Astrocyte (in vitro differentiated cells and primary cell): ENCODE measurements at regions not wholly inside any gene's neighbourhood (a gene's known extent, or its start where the extent isn't known, plus 50 kb on each side); places are given as distances from the start of the nearest gene placed in this dataset.

Experiments used
- DNase-seq: peaks from one replicate; pipeline ENCODE4 v3.0.0-alpha.2; 2010; ENCODE audit warnings: low read depth
- FAIRE-seq: peaks from 2 replicates; lab custom pipeline; 2011; peaks lifted over from hg19 to GRCh38; lab: Jason Lieb, UNC
- H2AFZ ChIP-seq: 2 replicates; pipeline ENCODE4 v1.6.0; 2012; ENCODE audit warnings: low read depth, low read length, inconsistent platforms
- H3K27ac ChIP-seq: 2 replicates; pipeline ENCODE4 v1.5.1; 2011; ENCODE audit warnings: low read depth, low read length, inconsistent platforms
- H3K27me3 ChIP-seq: 2 replicates; pipeline ENCODE4 v1.6.0; 2011; ENCODE audit warnings: low read length, inconsistent platforms; ENCODE audit not compliant: insufficient read depth
- H3K36me3 ChIP-seq: 2 replicates; pipeline ENCODE4 v1.5.1; 2011; ENCODE audit warnings: low read length, inconsistent platforms; ENCODE audit not compliant: insufficient read depth
- H3K4me1 ChIP-seq: 2 replicates; pipeline ENCODE4 v1.5.1; 2011; ENCODE audit warnings: low read length, inconsistent platforms; ENCODE audit not compliant: insufficient read depth
- H3K4me2 ChIP-seq: 2 replicates; pipeline ENCODE4 v1.6.0; 2012; ENCODE audit warnings: low read length, inconsistent platforms
- H3K4me3 ChIP-seq: 2 replicates; pipeline ENCODE4 v1.5.1; 2011; ENCODE audit warnings: low read depth, mild to moderate bottlenecking, low read length, inconsistent platforms; ENCODE audit not compliant: insufficient read depth
- H3K79me2 ChIP-seq: 2 replicates; pipeline ENCODE4 v1.6.0; 2012; ENCODE audit warnings: mild to moderate bottlenecking, low read length, inconsistent platforms; ENCODE audit not compliant: insufficient read depth
- H3K9ac ChIP-seq: 2 replicates; pipeline ENCODE4 v1.6.0; 2012; ENCODE audit warnings: mild to moderate bottlenecking, low read length, inconsistent platforms
- H3K9me3 ChIP-seq: 2 replicates; pipeline ENCODE4 v1.5.1; 2012; ENCODE audit warnings: low read depth, mild to moderate bottlenecking, low read length, inconsistent platforms; ENCODE audit not compliant: insufficient read depth
- H4K20me1 ChIP-seq: 2 replicates; pipeline ENCODE4 v1.6.0; 2012; ENCODE audit warnings: low read length, inconsistent platforms; ENCODE audit not compliant: insufficient read depth
- H3K27ac Mint-ChIP-seq: one replicate; pipeline ENCODE4 v1.8.0; 2021; ENCODE audit warnings: mild to moderate bottlenecking, mixed read lengths; ENCODE audit not compliant: unreplicated experiment
- H3K27me3 Mint-ChIP-seq: one replicate; pipeline ENCODE4 v1.8.0; 2021; ENCODE audit warnings: low read depth, mixed read lengths; ENCODE audit not compliant: unreplicated experiment
- H3K36me3 Mint-ChIP-seq: one replicate; pipeline ENCODE4 v1.8.0; 2021; ENCODE audit warnings: low read depth, mixed read lengths; ENCODE audit not compliant: unreplicated experiment
- H3K4me1 Mint-ChIP-seq: one replicate; pipeline ENCODE4 v1.8.0; 2021; ENCODE audit warnings: low read depth, mixed read lengths; ENCODE audit not compliant: unreplicated experiment
- H3K4me3 Mint-ChIP-seq: one replicate; pipeline ENCODE4 v1.8.0; 2021; ENCODE audit warnings: mild to moderate bottlenecking, moderate library complexity, mixed read lengths; ENCODE audit not compliant: unreplicated experiment
- H3K9me3 Mint-ChIP-seq: one replicate; pipeline ENCODE4 v1.8.0; 2021; ENCODE audit warnings: mild to moderate bottlenecking, mixed read lengths; ENCODE audit not compliant: unreplicated experiment
- EZH2 ChIP-seq: IDR thresholded peaks from 2 replicates; pipeline ENCODE4 v1.6.1; 2012; ENCODE audit warnings: mild to moderate bottlenecking, low read length, inconsistent platforms; ENCODE audit not compliant: insufficient read depth
- TF ChIP-seq, protein P1 (sequence below): IDR thresholded peaks from 2 replicates; pipeline ENCODE4 v1.5.1; 2011; ENCODE audit warnings: low read depth, mild to moderate bottlenecking, inconsistent platforms, low read length, moderate library complexity; ENCODE audit not compliant: insufficient read depth

DNA sequence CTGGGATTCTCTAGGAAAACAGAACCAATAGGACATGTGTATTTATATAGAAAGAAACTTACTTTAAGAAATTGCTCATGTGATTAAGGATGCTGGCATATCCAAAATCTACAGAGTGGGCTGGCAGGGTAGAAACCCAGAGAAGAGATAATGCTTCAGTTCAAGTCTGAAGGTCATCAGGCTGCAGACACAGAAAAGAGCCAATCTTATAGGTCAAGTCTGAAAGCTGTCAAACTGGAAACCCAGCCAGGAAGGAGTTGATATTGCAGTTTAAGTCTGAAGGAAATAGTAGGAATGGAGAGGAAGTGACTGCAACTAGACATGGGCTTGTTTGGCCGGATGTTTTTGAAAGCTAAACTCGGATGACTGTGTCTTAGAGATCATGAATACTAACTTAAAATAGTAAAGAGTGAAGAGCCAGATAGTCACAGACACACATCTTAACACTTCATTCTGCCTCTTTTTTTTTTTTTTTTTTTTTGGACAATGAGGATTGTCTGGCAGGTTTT is 125.3 kb upstream of the GPC6 start:
- Histone ChIP-seq H3K4me3 (no peak overlapping the region), H3K4me1 (no peaks in the 10 kb centered on the region), H4K20me1 (no peaks in the 10 kb centered on the region), H3K79me2 (no peaks in the 10 kb centered on the region), H3K4me2 (no peak overlapping the region), H3K9me3 (no peaks in the 10 kb centered on the region), H3K27ac (no peak overlapping the region), H3K9ac (no peak overlapping the region), H3K27me3 (no peaks in the 10 kb centered on the region), H3K36me3 (no peaks in the 10 kb centered on the region), H2AFZ (no peak overlapping the region)
- H3K4me1 Mint-ChIP-seq, result no peaks in the 10 kb centered on the region
- FAIRE-seq (no peak), DNase-seq (no peak)
- no peaks in the 10 kb centered on the region for H3K36me3 Mint-ChIP-seq
- H3K27me3 Mint-ChIP-seq, result no peaks in the 10 kb centered on the region
- no peaks in the 10 kb centered on the region for H3K9me3 Mint-ChIP-seq
- H3K4me3 Mint-ChIP-seq, result no peak overlapping the region
- H3K27ac Mint-ChIP-seq, result no peak overlapping the region
- no peak for TF ChIP-seq EZH2
- TF ChIP-seq, protein P1, sequence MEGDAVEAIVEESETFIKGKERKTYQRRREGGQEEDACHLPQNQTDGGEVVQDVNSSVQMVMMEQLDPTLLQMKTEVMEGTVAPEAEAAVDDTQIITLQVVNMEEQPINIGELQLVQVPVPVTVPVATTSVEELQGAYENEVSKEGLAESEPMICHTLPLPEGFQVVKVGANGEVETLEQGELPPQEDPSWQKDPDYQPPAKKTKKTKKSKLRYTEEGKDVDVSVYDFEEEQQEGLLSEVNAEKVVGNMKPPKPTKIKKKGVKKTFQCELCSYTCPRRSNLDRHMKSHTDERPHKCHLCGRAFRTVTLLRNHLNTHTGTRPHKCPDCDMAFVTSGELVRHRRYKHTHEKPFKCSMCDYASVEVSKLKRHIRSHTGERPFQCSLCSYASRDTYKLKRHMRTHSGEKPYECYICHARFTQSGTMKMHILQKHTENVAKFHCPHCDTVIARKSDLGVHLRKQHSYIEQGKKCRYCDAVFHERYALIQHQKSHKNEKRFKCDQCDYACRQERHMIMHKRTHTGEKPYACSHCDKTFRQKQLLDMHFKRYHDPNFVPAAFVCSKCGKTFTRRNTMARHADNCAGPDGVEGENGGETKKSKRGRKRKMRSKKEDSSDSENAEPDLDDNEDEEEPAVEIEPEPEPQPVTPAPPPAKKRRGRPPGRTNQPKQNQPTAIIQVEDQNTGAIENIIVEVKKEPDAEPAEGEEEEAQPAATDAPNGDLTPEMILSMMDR, result no peak

DNA sequence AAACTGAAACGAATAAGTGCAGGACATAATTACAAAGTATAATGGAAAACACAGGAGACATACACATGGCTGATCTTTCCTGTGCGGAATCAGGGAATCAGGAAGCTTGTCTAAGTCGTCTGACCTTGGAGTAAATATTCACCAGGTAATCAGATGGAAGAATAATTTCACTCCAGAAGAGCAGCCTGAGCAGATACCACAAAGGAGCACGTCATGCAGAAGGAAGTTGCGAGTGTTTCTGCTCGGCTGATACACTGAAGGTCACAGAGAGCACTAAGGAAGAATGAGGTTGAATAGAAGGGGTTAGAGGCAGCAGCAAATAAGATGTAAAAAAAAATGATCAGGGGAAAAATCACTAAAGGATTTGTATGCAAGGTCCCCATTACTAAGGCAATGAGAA is 122.3 kb upstream of the GPC6 start:
- Histone ChIP-seq H3K27me3 (no peaks in the 10 kb centered on the region), H3K4me1 (no peaks in the 10 kb centered on the region), H2AFZ (no peak overlapping the region), H3K4me2 (no peak overlapping the region), H3K9me3 (no peaks in the 10 kb centered on the region), H3K36me3 (no peaks in the 10 kb centered on the region), H4K20me1 (no peaks in the 10 kb centered on the region), H3K4me3 (no peak overlapping the region), H3K79me2 (no peaks in the 10 kb centered on the region), H3K27ac (no peak overlapping the region), H3K9ac (no peak overlapping the region)
- Mint-ChIP-seq H3K27me3 (no peaks in the 10 kb centered on the region), H3K27ac (no peak overlapping the region), H3K9me3 (no peaks in the 10 kb centered on the region), H3K4me1 (no peaks in the 10 kb centered on the region), H3K36me3 (no peaks in the 10 kb centered on the region), H3K4me3 (no peak overlapping the region)
- FAIRE-seq, result no peak
- no peak for DNase-seq
- TF ChIP-seq, protein P1, result no peak
- TF ChIP-seq EZH2, result no peak

DNA sequence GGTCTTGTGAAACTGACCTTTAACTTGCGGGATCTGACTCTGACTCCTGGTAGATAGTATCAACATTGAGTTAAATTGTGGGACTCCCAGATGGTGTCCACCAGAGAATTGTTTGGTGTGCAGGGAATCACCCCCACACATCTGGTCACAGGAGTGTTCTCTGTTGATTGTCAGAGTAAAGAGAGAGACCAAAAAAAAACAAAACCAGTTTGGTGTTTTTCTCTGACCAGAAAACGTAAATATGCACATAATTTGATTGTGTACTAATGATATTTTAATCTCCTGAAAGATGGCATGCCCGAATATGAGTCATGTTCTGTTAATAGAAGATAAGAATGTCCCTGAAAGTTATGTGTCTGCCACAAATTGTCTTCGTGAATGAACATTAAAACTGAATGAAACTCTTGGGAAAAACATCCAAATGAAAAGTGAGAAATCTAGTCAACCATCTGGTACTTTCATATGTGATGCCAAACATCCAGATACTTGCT is 118.5 kb upstream of the GPC6 start:
- Histone ChIP-seq H3K9ac (no peak overlapping the region), H3K4me2 (no peak overlapping the region), H3K4me1 (no peaks in the 10 kb centered on the region), H3K4me3 (no peak overlapping the region), H3K27ac (no peak overlapping the region), H2AFZ (no peak overlapping the region), H4K20me1 (no peaks in the 10 kb centered on the region), H3K9me3 (no peaks in the 10 kb centered on the region), H3K27me3 (no peaks in the 10 kb centered on the region), H3K79me2 (no peaks in the 10 kb centered on the region), H3K36me3 (no peaks in the 10 kb centered on the region)
- TF ChIP-seq EZH2, result no peak
- TF ChIP-seq, protein P1, result no peak
- H3K27me3 Mint-ChIP-seq, result no peaks in the 10 kb centered on the region
- FAIRE-seq, result no peak
- H3K9me3 Mint-ChIP-seq, result peaks cover 2% of the 10 kb centered on the region
- H3K36me3 Mint-ChIP-seq, result no peaks in the 10 kb centered on the region
- no peaks in the 10 kb centered on the region for H3K4me1 Mint-ChIP-seq
- H3K27ac Mint-ChIP-seq, result no peak overlapping the region
- DNase-seq, result peak; percentile 12
- H3K4me3 Mint-ChIP-seq, result no peak overlapping the region
